ENCODE measurements at regions not wholly inside any gene's neighbourhood (a gene's known extent, or its start where the extent isn't known, plus 50 kb on each side); places are given as distances from the start of the nearest gene placed in this dataset.
A peak's percentile ranks its signal among the peaks of the same experiment; 100 is the strongest.
"Not testable (repeated sequence)": the region's sequence is repeated elsewhere in the genome, so short reads cannot be mapped to it uniquely, and the experiment has no call there.

DNA sequence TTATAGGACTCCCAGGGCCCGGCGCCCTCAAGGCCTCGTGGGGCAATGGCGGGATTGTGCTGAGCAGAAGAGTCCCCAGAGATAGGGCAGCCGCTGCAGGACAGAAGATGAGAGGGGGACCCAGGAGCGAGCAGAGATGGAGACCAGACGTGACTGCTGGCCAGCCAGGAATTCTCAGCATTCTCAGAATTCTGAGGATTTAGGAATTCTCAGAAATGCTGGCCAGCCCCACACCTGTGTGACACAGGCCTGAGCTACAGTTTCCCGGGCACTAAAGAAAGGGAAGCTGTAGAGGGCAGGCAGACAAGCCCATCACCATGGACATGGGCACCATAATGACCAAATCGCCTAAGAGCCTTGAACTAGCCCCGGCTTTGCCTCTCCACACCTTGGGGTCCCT lies 186.2 kb upstream of the CDH4 start:
- no peak for DNase-seq

- no peak for DNase-seq
Measured at GRCh38 chr20:61066526-61066925, 185.5 kb upstream of the CDH4 start.

GRCh38 chr20:61067221-61067620 lies 184.8 kb upstream of the CDH4 start:
- no peak for DNase-seq

GRCh38 chr20:61072398-61072797 lies 179.7 kb upstream of the CDH4 start:
- no peak for DNase-seq

GRCh38 chr20:61073376-61073775 lies 178.7 kb upstream of the CDH4 start:
- DNase-seq, result no peak

DNA sequence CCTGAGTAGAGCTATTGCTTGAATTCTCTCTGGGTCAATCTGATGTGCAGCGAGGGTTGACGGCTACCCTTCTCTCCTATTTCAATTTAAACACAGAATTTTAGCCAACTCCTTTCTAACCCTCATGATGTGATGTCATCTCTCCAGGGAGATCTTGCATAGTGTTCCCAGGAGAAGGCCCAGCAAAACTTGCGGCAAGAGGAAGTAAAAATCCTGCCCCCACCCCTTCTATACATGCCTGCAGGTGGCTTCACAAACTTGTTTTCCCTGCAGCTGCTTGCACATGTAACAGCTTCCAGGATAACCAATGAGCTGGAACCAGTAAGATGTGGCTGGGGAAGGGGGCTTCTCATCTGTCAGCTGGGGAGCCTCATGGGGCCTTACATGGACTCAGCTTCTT lies 169.3 kb upstream of the CDH4 start:
- no peak for DNase-seq

- no peak for DNase-seq
Measured at GRCh38 chr20:61083431-61083830, 168.6 kb upstream of the CDH4 start.

GRCh38 chr20:61086031-61086430 lies 166.0 kb upstream of the CDH4 start:
- no peak for DNase-seq

GRCh38 chr20:61090541-61090940 lies 161.5 kb upstream of the CDH4 start:
- DNase-seq, result no peak

- no peak for DNase-seq
Measured at GRCh38 chr20:61092251-61092650, 159.8 kb upstream of the CDH4 start.

DNA sequence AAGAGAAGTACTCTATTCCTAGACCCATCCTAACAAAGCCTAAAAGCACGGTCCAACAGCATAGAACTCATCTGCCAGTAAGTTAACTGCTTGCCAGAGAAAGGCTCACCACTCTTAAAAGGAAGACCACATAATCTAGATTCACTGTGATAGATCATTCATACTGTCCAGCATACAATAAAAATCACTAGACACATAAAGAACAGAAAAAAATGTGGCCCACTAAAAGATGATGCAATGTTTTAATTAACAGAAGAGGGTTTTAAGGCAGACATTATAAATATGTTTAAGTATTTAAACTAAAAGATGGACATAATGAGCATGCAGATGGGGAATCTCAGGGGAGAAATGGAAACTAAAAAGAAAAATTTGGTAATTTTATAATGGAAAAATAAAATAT lies 157.5 kb upstream of the CDH4 start:
- no peak for DNase-seq

DNA sequence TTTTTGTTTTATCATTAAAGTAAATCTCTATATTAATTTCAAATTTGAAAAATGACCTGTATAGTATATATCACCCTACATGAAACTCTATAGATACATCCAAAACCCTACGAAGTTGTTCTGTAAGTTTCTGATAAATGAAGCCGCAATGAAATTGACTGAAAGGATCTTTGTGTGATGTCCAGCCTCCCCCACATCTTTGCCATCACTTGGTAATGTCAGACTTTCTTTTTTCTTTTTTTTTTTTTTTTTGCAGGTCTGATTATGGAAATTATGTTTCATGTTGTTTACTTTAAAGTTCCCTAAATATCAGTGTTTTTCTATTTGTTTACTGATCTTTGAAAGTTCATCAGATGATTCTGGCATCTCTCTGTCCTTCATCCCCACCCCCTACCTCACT lies 155.6 kb upstream of the CDH4 start:
- DNase-seq, result no peak

DNA sequence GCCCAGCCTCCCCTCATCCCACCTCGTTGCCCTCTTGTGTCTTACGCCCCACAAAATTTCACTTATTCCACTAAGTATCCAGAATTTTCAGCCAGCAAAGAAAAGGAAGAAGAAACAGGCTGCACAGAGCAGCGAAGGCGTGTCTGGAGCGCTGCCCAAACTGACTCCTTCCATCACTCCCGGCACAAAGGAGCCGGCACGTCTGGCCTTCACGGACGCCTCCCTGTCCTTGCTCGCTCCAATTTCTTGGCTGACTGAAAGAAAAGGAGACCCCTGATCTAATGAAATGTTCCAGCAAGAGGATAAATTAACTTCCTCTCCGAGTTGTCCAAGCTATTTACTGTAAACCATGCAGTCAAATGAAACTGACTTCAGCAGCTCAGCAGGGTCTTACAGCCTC lies 152.3 kb upstream of the CDH4 start:
- DNase-seq, result peak; percentile 71

- no peak for DNase-seq
Measured at GRCh38 chr20:61100489-61100888, 151.6 kb upstream of the CDH4 start.

- not testable (repeated sequence) for DNase-seq
Measured at GRCh38 chr20:61101321-61101720, 150.7 kb upstream of the CDH4 start.

- no peak for DNase-seq
Measured at GRCh38 chr20:61104232-61104631, 147.8 kb upstream of the CDH4 start.

- DNase-seq, result no peak
Measured at GRCh38 chr20:61105395-61105794, 146.7 kb upstream of the CDH4 start.

DNA sequence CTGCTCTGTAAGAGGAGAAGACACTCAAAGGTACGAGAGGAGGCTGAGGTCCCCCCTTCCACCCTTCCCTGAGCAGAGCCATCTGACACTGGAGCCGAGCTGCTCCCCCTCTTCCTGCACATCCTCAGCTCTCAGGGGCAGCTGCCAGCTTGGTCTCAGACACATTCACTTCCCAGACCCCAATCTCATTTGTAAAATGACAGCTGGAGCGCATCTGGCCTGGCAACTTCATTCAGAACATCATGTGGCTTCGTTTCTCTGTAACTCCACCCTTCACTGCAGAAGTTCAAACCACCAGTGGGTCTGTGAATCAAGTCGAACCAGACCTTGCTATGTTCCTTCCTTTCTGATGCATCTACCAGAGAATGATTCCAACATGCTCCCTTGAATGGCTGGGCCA lies 145.6 kb upstream of the CDH4 start:
- no peak for DNase-seq

GRCh38 chr20:61109221-61109805 lies 142.7 kb upstream of the CDH4 start:
- no peak for DNase-seq

GRCh38 chr20:61112515-61112914 lies 139.5 kb upstream of the CDH4 start:
- no peak for DNase-seq

GRCh38 chr20:61113731-61114130 lies 138.3 kb upstream of the CDH4 start:
- DNase-seq, result no peak

- DNase-seq, result no peak
Measured at GRCh38 chr20:61114493-61115175, 137.4 kb upstream of the CDH4 start.

- no peak for DNase-seq
Measured at GRCh38 chr20:61115364-61116065, 136.5 kb upstream of the CDH4 start.

DNA sequence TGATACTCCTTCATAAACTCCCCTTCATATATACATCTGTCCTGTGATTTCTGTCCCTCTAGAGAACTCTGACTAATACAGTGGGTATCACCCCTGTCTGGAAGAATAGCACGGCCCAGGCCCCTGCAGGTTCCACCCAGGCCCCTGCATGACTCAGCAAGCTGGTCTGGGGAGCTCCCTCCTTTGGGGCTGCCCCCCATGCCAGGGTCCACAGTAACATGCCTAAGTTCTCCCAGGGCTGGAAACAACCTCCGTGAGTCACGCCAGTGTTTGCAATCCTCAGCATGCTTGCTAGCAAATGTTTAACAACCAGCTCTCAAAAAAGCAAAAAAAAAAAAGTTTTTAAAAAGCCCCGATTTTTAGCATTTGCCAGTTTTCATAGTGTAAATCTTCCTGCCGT lies 134.3 kb upstream of the CDH4 start:
- DNase-seq, result no peak

All from left hindlimb (tissue), 1 donor.